Karpas-422 (cell line): ENCODE measurements at regions not wholly inside any gene's neighbourhood (a gene's known extent, or its start where the extent isn't known, plus 50 kb on each side); places are given as distances from the start of the nearest gene placed in this dataset.
"Not testable (repeated sequence)": the region's sequence is repeated elsewhere in the genome, so short reads cannot be mapped to it uniquely, and the experiment has no call there.

ENCODE experiments used
- DNase-seq: peaks from one replicate; pipeline ENCODE4 v3.0.0-alpha.2; 2015
- H2AFZ ChIP-seq: fragments of 200-600 bp; sonication (generic); 2 replicates; pipeline ENCODE4 v1.6.1; 2014; ENCODE audit warnings: antibody characterized with exemption, low read length, mixed read lengths
- H3K27ac ChIP-seq: fragments of 200-600 bp; sonication (generic); 2 replicates; pipeline ENCODE4 v1.5.1; 2014; ENCODE audit warnings: mild to moderate bottlenecking, low read length, moderate library complexity
- H3K27me3 ChIP-seq: fragments of 200-600 bp; sonication (generic); 2 replicates; pipeline ENCODE4 v1.6.1; 2014; ENCODE audit warnings: low read length, mixed read lengths
- H3K36me3 ChIP-seq: fragments of 200-600 bp; sonication (generic); 2 replicates; pipeline ENCODE4 v1.6.1; 2014; ENCODE audit warnings: low read length, mixed read lengths; ENCODE audit not compliant: insufficient read depth
- H3K4me1 ChIP-seq: fragments of 200-600 bp; sonication (generic); 2 replicates; pipeline ENCODE4 v1.6.1; 2014; ENCODE audit warnings: mild to moderate bottlenecking, low read length, mixed read lengths
- H3K4me2 ChIP-seq: fragments of 200-600 bp; sonication (generic); 2 replicates; pipeline ENCODE4 v1.6.1; 2014; ENCODE audit warnings: low read length, low read depth, mild to moderate bottlenecking; ENCODE audit not compliant: poor library complexity, severe bottlenecking
- H3K4me3 ChIP-seq: fragments of 200-600 bp; sonication (generic); 2 replicates; pipeline ENCODE4 v1.5.1; 2014; ENCODE audit warnings: mild to moderate bottlenecking, antibody characterized with exemption, low read length, mixed read lengths
- H3K79me2 ChIP-seq: fragments of 200-600 bp; sonication (generic); 2 replicates; pipeline ENCODE4 v1.6.1; 2014; ENCODE audit warnings: mild to moderate bottlenecking, low read length, mixed read lengths
- H3K9ac ChIP-seq: fragments of 200-600 bp; sonication (generic); 2 replicates; pipeline ENCODE4 v1.6.0; 2014; ENCODE audit warnings: low read length
- H3K9me2 ChIP-seq: fragments of 200-600 bp; sonication (generic), shearing (Covaris generic); replicated peaks from 2 replicates; pipeline ENCODE4 v1.6.0; 2014; ENCODE audit warnings: mild to moderate bottlenecking, low read length, moderate library complexity; ENCODE audit not compliant: insufficient read depth
- H3K9me3 ChIP-seq: fragments of 300-700, 200-600 bp; sonication (generic); 2 replicates; pipeline ENCODE4 v1.6.1; 2014; ENCODE audit warnings: low read length, mixed read lengths
- H4K20me1 ChIP-seq: fragments of 200-600 bp; sonication (generic); 2 replicates; pipeline ENCODE4 v1.6.1; 2014; ENCODE audit warnings: mild to moderate bottlenecking, antibody characterized with exemption, low read length, low read depth; ENCODE audit not compliant: insufficient read depth

GRCh38 chr5:39661026-39661779 is 236.4 kb upstream of the DAB2 start:
- H4K20me1 ChIP-seq = no peaks in the 10 kb centered on the region
- no peaks in the 10 kb centered on the region for H3K9me2 ChIP-seq
- no peak for DNase-seq
- no peaks in the 10 kb centered on the region for H3K4me1 ChIP-seq
- no peaks in the 10 kb centered on the region for H3K36me3 ChIP-seq
- H3K4me2 ChIP-seq = no peak overlapping the region
- no peak overlapping the region for H3K27ac ChIP-seq
- no peak overlapping the region for H2AFZ ChIP-seq
- no peak overlapping the region for H3K9ac ChIP-seq
- H3K9me3 ChIP-seq = no peaks in the 10 kb centered on the region
- no peak overlapping the region for H3K4me3 ChIP-seq
- no peaks in the 10 kb centered on the region for H3K79me2 ChIP-seq
- H3K27me3 ChIP-seq = no peaks in the 10 kb centered on the region

GRCh38 chr5:39660020-39660419 is 235.2 kb upstream of the DAB2 start:
- H3K4me1 ChIP-seq = no peaks in the 10 kb centered on the region
- H4K20me1 ChIP-seq = no peaks in the 10 kb centered on the region
- no peaks in the 10 kb centered on the region for H3K9me2 ChIP-seq
- no peaks in the 10 kb centered on the region for H3K36me3 ChIP-seq
- H3K4me2 ChIP-seq = no peak overlapping the region
- no peak overlapping the region for H3K9ac ChIP-seq
- H3K79me2 ChIP-seq = no peaks in the 10 kb centered on the region
- no peak overlapping the region for H2AFZ ChIP-seq
- no peak overlapping the region for H3K27ac ChIP-seq
- no peaks in the 10 kb centered on the region for H3K27me3 ChIP-seq
- DNase-seq = no peak
- no peaks in the 10 kb centered on the region for H3K9me3 ChIP-seq
- no peak overlapping the region for H3K4me3 ChIP-seq

- H3K4me1 ChIP-seq = no peaks in the 10 kb centered on the region
- DNase-seq = no peak
- no peak overlapping the region for H3K4me3 ChIP-seq
- H4K20me1 ChIP-seq = no peaks in the 10 kb centered on the region
- no peak overlapping the region for H3K9ac ChIP-seq
- H3K27ac ChIP-seq = no peak overlapping the region
- H3K9me3 ChIP-seq = no peaks in the 10 kb centered on the region
- H2AFZ ChIP-seq = no peak overlapping the region
- H3K4me2 ChIP-seq = no peak overlapping the region
- no peaks in the 10 kb centered on the region for H3K27me3 ChIP-seq
- H3K79me2 ChIP-seq = no peaks in the 10 kb centered on the region
- H3K36me3 ChIP-seq = no peaks in the 10 kb centered on the region
- no peaks in the 10 kb centered on the region for H3K9me2 ChIP-seq
These were observed 234.1 kb upstream of the DAB2 start for GRCh38 chr5:39658866-39659265.

DNA sequence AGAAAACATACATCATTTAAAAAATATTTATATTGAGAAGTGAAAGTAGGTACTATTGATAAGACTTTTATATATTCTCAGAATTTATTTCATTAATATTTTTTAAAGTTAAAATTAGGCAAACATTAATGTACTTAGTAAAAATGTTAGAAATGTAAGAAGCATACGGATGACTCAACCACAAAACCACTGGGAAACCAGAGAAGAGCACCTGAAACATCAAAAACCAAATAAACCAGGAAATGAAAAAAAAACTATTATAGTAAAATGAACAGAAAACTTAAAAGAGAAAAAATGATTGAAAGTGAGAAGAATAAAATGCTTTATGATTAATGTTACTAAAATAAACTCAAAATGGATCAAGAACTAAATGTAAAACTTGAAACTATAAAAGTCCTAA is 233.2 kb upstream of the DAB2 start:
- H3K36me3 ChIP-seq = no peaks in the 10 kb centered on the region
- no peaks in the 10 kb centered on the region for H3K9me3 ChIP-seq
- no peaks in the 10 kb centered on the region for H3K27me3 ChIP-seq
- H4K20me1 ChIP-seq = no peaks in the 10 kb centered on the region
- no peaks in the 10 kb centered on the region for H3K4me1 ChIP-seq
- no peak overlapping the region for H3K9ac ChIP-seq
- H3K27ac ChIP-seq = no peak overlapping the region
- no peaks in the 10 kb centered on the region for H3K9me2 ChIP-seq
- H2AFZ ChIP-seq = no peak overlapping the region
- no peak for DNase-seq
- no peak overlapping the region for H3K4me3 ChIP-seq
- H3K79me2 ChIP-seq = no peaks in the 10 kb centered on the region
- no peak overlapping the region for H3K4me2 ChIP-seq

DNA sequence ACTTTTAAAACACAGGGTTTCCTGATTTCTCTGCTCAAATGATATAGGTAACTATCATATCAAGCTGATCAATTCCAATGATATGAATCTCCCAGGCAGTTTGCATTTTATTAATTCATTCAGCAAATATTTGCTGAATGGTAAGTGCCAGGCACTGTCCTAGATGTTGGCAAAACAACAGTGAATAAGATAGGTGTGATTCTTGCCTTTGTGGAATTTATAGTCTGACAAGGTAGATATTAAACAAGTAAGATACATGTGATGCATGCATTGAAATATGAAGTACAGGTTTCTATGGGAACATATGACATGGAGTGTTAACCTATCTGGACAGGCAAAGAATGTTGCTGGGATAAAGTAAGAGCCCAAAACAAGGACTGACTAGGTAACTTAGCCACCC is 231.8 kb upstream of the DAB2 start:
- H3K4me2 ChIP-seq = no peak overlapping the region
- no peak for DNase-seq

GRCh38 chr5:39654715-39655114 is 229.9 kb upstream of the DAB2 start:
- Histone ChIP-seq H3K4me3 (no peak overlapping the region), H3K27ac (no peak overlapping the region), H3K4me2 (no peak overlapping the region), H2AFZ (no peak overlapping the region), H3K9me2 (no peaks in the 10 kb centered on the region), H3K4me1 (no peaks in the 10 kb centered on the region), H3K9ac (no peak overlapping the region), H3K27me3 (no peaks in the 10 kb centered on the region), H3K79me2 (no peaks in the 10 kb centered on the region), H3K9me3 (no peaks in the 10 kb centered on the region), H3K36me3 (no peaks in the 10 kb centered on the region), H4K20me1 (no peaks in the 10 kb centered on the region)
- no peak for DNase-seq

More for the DNA sequence above, 231.8 kb upstream of the DAB2 start:
- Histone ChIP-seq H3K27me3 (no peaks in the 10 kb centered on the region), H3K4me1 (no peaks in the 10 kb centered on the region), H2AFZ (no peak overlapping the region), H3K79me2 (no peaks in the 10 kb centered on the region), H3K9me3 (no peaks in the 10 kb centered on the region), H4K20me1 (no peaks in the 10 kb centered on the region), H3K36me3 (no peaks in the 10 kb centered on the region), H3K27ac (no peak overlapping the region), H3K9ac (no peak overlapping the region), H3K9me2 (no peaks in the 10 kb centered on the region), H3K4me3 (no peak overlapping the region)

GRCh38 chr5:39652481-39652880 is 227.7 kb upstream of the DAB2 start:
- H3K79me2 ChIP-seq, H3K4me3 ChIP-seq, DNase-seq, H4K20me1 ChIP-seq, H3K27ac ChIP-seq, H3K4me2 ChIP-seq, H3K9ac ChIP-seq, H3K27me3 ChIP-seq, H3K36me3 ChIP-seq, H2AFZ ChIP-seq, H3K9me3 ChIP-seq, H3K9me2 ChIP-seq, H3K4me1 ChIP-seq: not testable (repeated sequence)

GRCh38 chr5:39652036-39652435 is 227.3 kb upstream of the DAB2 start:
- Histone ChIP-seq H3K27me3 (no peaks in the 10 kb centered on the region), H3K9me2 (no peaks in the 10 kb centered on the region), H2AFZ (no peak overlapping the region), H3K9me3 (no peaks in the 10 kb centered on the region), H3K36me3 (no peaks in the 10 kb centered on the region), H3K4me2 (no peak overlapping the region), H3K4me3 (no peak overlapping the region), H4K20me1 (no peaks in the 10 kb centered on the region), H3K79me2 (no peaks in the 10 kb centered on the region), H3K4me1 (no peaks in the 10 kb centered on the region), H3K9ac (no peak overlapping the region), H3K27ac (no peak overlapping the region)
- no peak for DNase-seq
